Colonic mucosa (tissue), 4 donors: ENCODE measurements at regions not wholly inside any gene's neighbourhood (a gene's known extent, or its start where the extent isn't known, plus 50 kb on each side); places are given as distances from the start of the nearest gene placed in this dataset.

ENCODE experiments used
- DNase-seq: peaks from one replicate; pipeline ENCODE4 v3.0.0-alpha.2; 2020
- H3K27ac ChIP-seq: fragments of 200-600 bp; one replicate; pipeline ENCODE4 v1.8.0; 2021
- H3K27me3 ChIP-seq: fragments of 200-600 bp; one replicate; pipeline ENCODE4 v1.8.0; 2021
- H3K36me3 ChIP-seq: fragments of 200-600 bp; one replicate; pipeline ENCODE4 v1.8.0; 2021
- H3K4me1 ChIP-seq: fragments of 200-600 bp; one replicate; pipeline ENCODE4 v1.8.0; 2021; ENCODE audit warnings: mild to moderate bottlenecking
- H3K4me3 ChIP-seq: fragments of 200-600 bp; one replicate; pipeline ENCODE4 v1.8.0; 2021
- H3K9ac ChIP-seq, 2 donors: one replicate each; pipeline ENCODE4 v1.7.0; 2013; ENCODE audit warnings: control low read depth in 2 of 2, low read depth in 2 of 2, low read length in 2 of 2
- H3K9me3 ChIP-seq: fragments of 200-600 bp; one replicate; pipeline ENCODE4 v1.8.0; 2021
- CTCF ChIP-seq: fragments of 200-600 bp; IDR thresholded peaks from one replicate; pipeline ENCODE4 v1.8.0; 2022; ENCODE audit warnings: antibody characterized with exemption, mild to moderate bottlenecking
- intact Hi-C: fragments of 100-400 bp; cut with DNase I; formaldehyde crosslinking; loops from one replicate; pipeline ENCODE4 v1.14.1; 2022
- donor health status: healthy.
- donor health status: DM: no; HTN: no; CAD: no.
- donor health status: DM: no; HTN: no; CAD: no.

GRCh38 chr4:125948021-125948420 lies 633.3 kb downstream of the FAT4 start:
- Histone ChIP-seq H3K9me3 (no peaks in the 10 kb centered on the region), H3K27ac (no peak overlapping the region), H3K36me3 (no peaks in the 10 kb centered on the region), H3K9ac (no peak overlapping the region), H3K4me1 (no peaks in the 10 kb centered on the region), H3K27me3 (no peaks in the 10 kb centered on the region), H3K4me3 (no peak overlapping the region)
- intact Hi-C loops = no loop called here
- no peak for TF ChIP-seq CTCF
- DNase-seq = no peak

GRCh38 chr4:125951261-125951887 lies 636.6 kb downstream of the FAT4 start:
- intact Hi-C loops = no loop called here
- no peak for DNase-seq
- no peak overlapping the region for H3K4me3 ChIP-seq

GRCh38 chr4:125952631-125953030 lies 637.9 kb downstream of the FAT4 start:
- H3K9me3 ChIP-seq = no peaks in the 10 kb centered on the region
- no peak for TF ChIP-seq CTCF
- H3K4me3 ChIP-seq = no peak overlapping the region
- DNase-seq = no peak
- no peak overlapping the region for H3K9ac ChIP-seq
- H3K36me3 ChIP-seq = no peaks in the 10 kb centered on the region
- H3K4me1 ChIP-seq = no peaks in the 10 kb centered on the region
- no peaks in the 10 kb centered on the region for H3K27me3 ChIP-seq
- no peak overlapping the region for H3K27ac ChIP-seq
- intact Hi-C loops = no loop called here

More at GRCh38 chr4:125951261-125951887, 636.6 kb downstream of the FAT4 start:
- TF ChIP-seq CTCF = no peak
- H3K36me3 ChIP-seq = no peaks in the 10 kb centered on the region
- H3K9ac ChIP-seq = no peak overlapping the region
- no peaks in the 10 kb centered on the region for H3K4me1 ChIP-seq
- H3K27me3 ChIP-seq = no peaks in the 10 kb centered on the region
- no peak overlapping the region for H3K27ac ChIP-seq
- no peaks in the 10 kb centered on the region for H3K9me3 ChIP-seq

- H3K9me3 ChIP-seq = no peaks in the 10 kb centered on the region
- no peaks in the 10 kb centered on the region for H3K27me3 ChIP-seq
- H3K36me3 ChIP-seq = no peaks in the 10 kb centered on the region
- intact Hi-C loops = no loop called here
- no peaks in the 10 kb centered on the region for H3K4me1 ChIP-seq
- H3K9ac ChIP-seq = no peak overlapping the region
- no peak overlapping the region for H3K4me3 ChIP-seq
- DNase-seq = no peak
- H3K27ac ChIP-seq = no peak overlapping the region
- no peak for TF ChIP-seq CTCF
Measured at GRCh38 chr4:125956276-125956675, 641.5 kb downstream of the FAT4 start.

GRCh38 chr4:125958519-125958918 lies 643.8 kb downstream of the FAT4 start:
- H3K4me1 ChIP-seq = no peaks in the 10 kb centered on the region

More at GRCh38 chr4:125958519-125958918, 643.8 kb downstream of the FAT4 start:
- Histone ChIP-seq H3K4me3 (no peak overlapping the region), H3K36me3 (no peaks in the 10 kb centered on the region), H3K9ac (no peak overlapping the region), H3K9me3 (no peaks in the 10 kb centered on the region), H3K27me3 (no peaks in the 10 kb centered on the region), H3K27ac (no peak overlapping the region)
- no peak for TF ChIP-seq CTCF
- DNase-seq = no peak
- intact Hi-C loops = no loop called here
